GM18507 (cell line): ENCODE measurements at regions not wholly inside any gene's neighbourhood (a gene's known extent, or its start where the extent isn't known, plus 50 kb on each side); places are given as distances from the start of the nearest gene placed in this dataset.
"Not testable (repeated sequence)": the region's sequence is repeated elsewhere in the genome, so short reads cannot be mapped to it uniquely, and the experiment has no call there.

Experiments used
- DNase-seq: peaks from one replicate; pipeline ENCODE4 v3.0.0; 2011; ENCODE audit warnings: low read depth; ENCODE audit not compliant: insufficient read length; ENCODE audit errors: extremely low spot score
- FAIRE-seq: peaks from 2 replicates; lab custom pipeline; 2011; peaks lifted over from hg19 to GRCh38; lab: Jason Lieb, UNC

GRCh38 chrY:9619541-9619940 lies 91.9 kb downstream of the TSPY10 start:
- DNase-seq (no peak), FAIRE-seq (no peak)

GRCh38 chrY:9623196-9623595 lies 95.5 kb downstream of the TSPY10 start:
- no peak for FAIRE-seq
- DNase-seq: no peak

GRCh38 chrY:9640595-9641132 lies 113.0 kb downstream of the TSPY10 start:
- not testable (repeated sequence) for FAIRE-seq, DNase-seq

- FAIRE-seq, DNase-seq: not testable (repeated sequence)
Observed at GRCh38 chrY:9666204-9666603, 138.5 kb downstream of the TSPY10 start.

- not testable (repeated sequence) for DNase-seq, FAIRE-seq
Observed at GRCh38 chrY:9692481-9692880, 164.8 kb downstream of the TSPY10 start.

GRCh38 chrY:9716932-9717331 lies 189.3 kb downstream of the TSPY10 start:
- not testable (repeated sequence) for DNase-seq, FAIRE-seq

- not testable (repeated sequence) for FAIRE-seq, DNase-seq
Observed at GRCh38 chrY:9718803-9719202, 191.1 kb downstream of the TSPY10 start.

- DNase-seq, FAIRE-seq: not testable (repeated sequence)
Observed at GRCh38 chrY:9719616-9720015, 191.9 kb downstream of the TSPY10 start.

GRCh38 chrY:9737626-9738025 lies 209.9 kb downstream of the TSPY10 start:
- DNase-seq, FAIRE-seq: not testable (repeated sequence)

GRCh38 chrY:9755975-9756374 lies 228.3 kb downstream of the TSPY10 start:
- DNase-seq, FAIRE-seq: not testable (repeated sequence)

- peak; percentile 76 for FAIRE-seq
- DNase-seq: not testable (repeated sequence)
Observed at GRCh38 chrY:9757488-9757887, 229.8 kb downstream of the TSPY10 start.

- FAIRE-seq, DNase-seq: not testable (repeated sequence)
Observed at GRCh38 chrY:9762443-9762842, 234.8 kb downstream of the TSPY10 start.

- FAIRE-seq: peak; percentile 82
- DNase-seq: not testable (repeated sequence)
Observed at GRCh38 chrY:9769312-9769711, 241.6 kb downstream of the TSPY10 start.

GRCh38 chrY:9771086-9771485 lies 243.4 kb downstream of the TSPY10 start:
- not testable (repeated sequence) for FAIRE-seq, DNase-seq

- DNase-seq, FAIRE-seq: not testable (repeated sequence)
Observed at GRCh38 chrY:9772120-9772519, 244.4 kb downstream of the TSPY10 start.

- DNase-seq: not testable (repeated sequence)
- FAIRE-seq: peak; percentile 73
Observed at GRCh38 chrY:9774765-9775164, 247.1 kb downstream of the TSPY10 start.

- not testable (repeated sequence) for FAIRE-seq
Observed at GRCh38 chrY:9775657-9776056, 248.0 kb downstream of the TSPY10 start.

GRCh38 chrY:9781548-9781947 lies 253.9 kb downstream of the TSPY10 start:
- not testable (repeated sequence) for FAIRE-seq

More at GRCh38 chrY:9775657-9776056, 248.0 kb downstream of the TSPY10 start:
- DNase-seq: not testable (repeated sequence)

GRCh38 chrY:9797881-9798280 lies 270.2 kb downstream of the TSPY10 start:
- FAIRE-seq, DNase-seq: not testable (repeated sequence)

More at GRCh38 chrY:9781548-9781947, 253.9 kb downstream of the TSPY10 start:
- not testable (repeated sequence) for DNase-seq

- FAIRE-seq (no peak), DNase-seq (no peak)
Observed at GRCh38 chrY:9805235-9805634, 277.6 kb downstream of the TSPY10 start.
